HUES64 (cell line): ENCODE measurements at regions not wholly inside any gene's neighbourhood (a gene's known extent, or its start where the extent isn't known, plus 50 kb on each side); places are given as distances from the start of the nearest gene placed in this dataset.

ENCODE experiments used
- H3K27ac ChIP-seq: 2 replicates; pipeline ENCODE4 v1.7.0; 2013; ENCODE audit warnings: low read depth, low read length, inconsistent platforms
- H3K27me3 ChIP-seq: 2 replicates; pipeline ENCODE4 v1.6.1; 2013; ENCODE audit warnings: mild to moderate bottlenecking, low read length; ENCODE audit not compliant: insufficient read depth
- H3K36me3 ChIP-seq: 2 replicates; pipeline ENCODE4 v1.6.1; 2013; ENCODE audit warnings: mild to moderate bottlenecking, low read length; ENCODE audit not compliant: insufficient read depth
- H3K4me1 ChIP-seq: 2 replicates; pipeline ENCODE4 v1.6.1; 2013; ENCODE audit warnings: mild to moderate bottlenecking, low read length, moderate library complexity; ENCODE audit not compliant: insufficient read depth
- H3K4me3 ChIP-seq: 2 replicates; pipeline ENCODE4 v1.5.1; 2013; ENCODE audit warnings: mild to moderate bottlenecking, low read length, moderate library complexity
- H3K9ac ChIP-seq: 2 replicates; pipeline ENCODE4 v1.6.1; 2013; ENCODE audit warnings: mild to moderate bottlenecking, low read depth, low read length
- H3K9me3 ChIP-seq: 2 replicates; pipeline ENCODE4 v1.6.1; 2013; ENCODE audit warnings: low read depth, low read length; ENCODE audit not compliant: insufficient read depth
- WGBS: fragments of 150-250, 120-280 bp; methylation state at CpG from one replicate; pipeline ENCODE4 v1.1.7; 2013; ENCODE audit warnings: missing lambda C conversion rate; 5-methylcytosine and 5-hydroxymethylcytosine counted together

- H3K9me3 ChIP-seq, result no peaks in the 10 kb centered on the region
- no peak overlapping the region for H3K9ac ChIP-seq
- no peaks in the 10 kb centered on the region for H3K27me3 ChIP-seq
- no peak overlapping the region for H3K27ac ChIP-seq
- H3K4me3 ChIP-seq, result no peak overlapping the region
- H3K36me3 ChIP-seq, result no peaks in the 10 kb centered on the region
- 94% methylated on average over 1 of the region's 1 CpG for WGBS
- no peaks in the 10 kb centered on the region for H3K4me1 ChIP-seq
These were observed 643.2 kb upstream of the NOX3 start for GRCh38 chr6:156098839-156099238.

DNA sequence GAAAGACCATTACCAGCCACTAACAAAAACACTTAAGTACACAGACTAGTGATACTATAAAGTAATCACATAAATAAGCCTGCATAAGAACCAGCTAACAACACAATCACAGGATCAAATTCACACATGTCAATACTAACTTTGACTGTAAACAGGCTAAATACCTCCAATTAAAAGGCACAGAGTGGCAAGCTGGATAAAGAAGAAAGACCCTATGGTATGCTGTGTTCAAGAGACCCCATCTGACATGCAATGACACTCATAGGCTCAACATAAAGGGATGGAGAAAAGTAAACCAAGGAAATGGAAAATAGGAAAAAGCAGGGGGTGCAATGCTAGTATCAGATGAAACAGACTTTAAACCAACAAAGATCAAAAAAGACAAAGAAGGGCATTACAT lies 631.8 kb upstream of the NOX3 start:
- H3K9ac ChIP-seq, result no peak overlapping the region
- no peak overlapping the region for H3K27ac ChIP-seq
- no peaks in the 10 kb centered on the region for H3K27me3 ChIP-seq
- no peaks in the 10 kb centered on the region for H3K4me1 ChIP-seq
- no peaks in the 10 kb centered on the region for H3K36me3 ChIP-seq
- peaks cover 37% of the 10 kb centered on the region for H3K9me3 ChIP-seq
- H3K4me3 ChIP-seq, result no peak overlapping the region

DNA sequence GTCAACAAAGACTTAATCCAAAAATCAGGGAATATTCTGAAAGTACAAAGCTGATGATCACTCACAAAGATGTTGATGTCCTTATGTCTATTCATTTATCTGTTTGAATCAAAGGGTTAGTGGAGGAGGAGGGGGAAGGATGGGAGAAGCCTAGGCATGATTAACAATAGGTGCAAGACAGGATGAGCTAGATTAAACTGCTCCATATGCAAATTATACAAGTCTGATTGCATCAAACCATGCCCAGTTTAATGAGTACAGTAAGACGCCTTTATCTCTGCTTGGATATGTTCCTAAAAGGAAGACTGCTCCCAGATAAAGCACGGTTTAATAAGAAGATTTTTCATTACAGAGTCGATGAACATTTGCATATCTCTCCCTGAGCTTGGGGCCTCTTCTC lies 626.4 kb upstream of the NOX3 start:
- H3K4me1 ChIP-seq, result no peaks in the 10 kb centered on the region
- no peak overlapping the region for H3K9ac ChIP-seq
- H3K36me3 ChIP-seq, result no peaks in the 10 kb centered on the region
- H3K9me3 ChIP-seq, result peaks cover 24% of the 10 kb centered on the region
- no peaks in the 10 kb centered on the region for H3K27me3 ChIP-seq
- no peak overlapping the region for H3K27ac ChIP-seq
- 95% methylated on average over 3 of the region's 3 CpGs for WGBS
- no peak overlapping the region for H3K4me3 ChIP-seq

DNA sequence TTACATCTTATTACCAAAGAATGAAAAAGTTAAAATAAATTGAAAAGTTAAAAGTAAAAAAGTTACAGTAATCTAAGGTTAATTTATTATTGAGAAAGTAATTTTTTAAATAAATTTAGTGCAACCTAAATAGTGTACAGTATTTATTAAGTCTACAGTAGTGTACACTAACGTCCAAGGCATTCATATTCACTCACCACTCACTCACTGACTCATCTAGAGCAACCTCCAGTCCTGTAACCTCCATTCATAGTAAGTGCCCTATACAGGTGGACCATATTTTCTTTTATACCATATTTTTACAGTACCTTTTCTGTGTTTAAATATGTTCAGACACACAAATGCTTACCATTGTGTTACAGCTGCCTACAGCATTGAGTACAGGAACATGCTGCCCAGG lies 624.7 kb upstream of the NOX3 start:
- H3K9ac ChIP-seq, result no peak overlapping the region
- no peaks in the 10 kb centered on the region for H3K4me1 ChIP-seq
- no peaks in the 10 kb centered on the region for H3K36me3 ChIP-seq
- H3K4me3 ChIP-seq, result no peak overlapping the region
- peaks cover 14% of the 10 kb centered on the region; the same call in 1 of the 2 replicates for H3K9me3 ChIP-seq
- H3K27me3 ChIP-seq, result no peaks in the 10 kb centered on the region
- 91% methylated on average over 1 of the region's 1 CpG for WGBS
- H3K27ac ChIP-seq, result no peak overlapping the region

DNA sequence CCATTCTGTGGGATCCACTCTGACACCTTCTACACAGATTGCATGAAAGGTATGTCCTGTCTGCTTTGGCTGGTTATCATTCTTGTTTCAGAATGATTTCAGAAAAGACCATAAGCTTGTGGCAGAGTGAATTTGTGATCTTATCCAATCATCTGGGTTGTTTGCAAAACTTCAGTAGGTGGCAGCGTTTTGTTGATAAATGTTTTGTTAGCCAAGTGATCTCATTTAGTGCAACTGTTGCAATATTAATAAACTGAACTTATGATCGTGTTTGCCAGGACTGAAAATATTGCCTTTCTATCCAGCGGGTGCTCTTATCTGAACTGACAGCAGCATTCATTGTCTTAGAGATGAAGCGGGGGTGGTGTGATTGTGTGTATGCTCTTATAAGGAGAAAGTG lies 613.2 kb upstream of the NOX3 start:
- Histone ChIP-seq H3K4me3 (no peak overlapping the region), H3K9ac (no peak overlapping the region), H3K36me3 (no peaks in the 10 kb centered on the region), H3K27ac (no peak overlapping the region), H3K4me1 (no peaks in the 10 kb centered on the region), H3K27me3 (no peaks in the 10 kb centered on the region), H3K9me3 (no peaks in the 10 kb centered on the region)
- 93% methylated on average over 4 of the region's 4 CpGs for WGBS

DNA sequence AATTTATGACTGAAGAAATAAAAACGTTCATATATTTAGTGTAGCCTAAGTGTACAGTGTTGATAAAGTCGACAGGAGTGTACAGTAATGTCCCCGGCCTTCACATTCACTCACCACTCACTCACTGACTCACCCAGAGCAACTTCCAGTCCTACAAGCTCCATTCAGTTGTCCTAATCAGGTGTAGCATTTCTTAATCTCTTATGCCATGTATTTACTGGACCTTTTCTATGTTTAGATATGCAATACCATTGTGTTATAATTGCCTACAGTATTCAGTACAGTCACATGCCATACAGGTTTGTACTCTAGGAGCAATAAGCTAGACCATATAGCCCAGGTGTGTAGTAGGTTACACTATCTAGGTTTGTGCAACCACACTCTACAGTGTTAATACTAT lies 610.2 kb upstream of the NOX3 start:
- WGBS, result 81% methylated on average over 3 of the region's 3 CpGs
- no peaks in the 10 kb centered on the region for H3K36me3 ChIP-seq
- no peak overlapping the region for H3K9ac ChIP-seq
- H3K27ac ChIP-seq, result no peak overlapping the region
- H3K4me3 ChIP-seq, result no peak overlapping the region
- H3K4me1 ChIP-seq, result no peaks in the 10 kb centered on the region
- no peaks in the 10 kb centered on the region for H3K27me3 ChIP-seq
- H3K9me3 ChIP-seq, result no peaks in the 10 kb centered on the region

- Histone ChIP-seq H3K9me3 (no peaks in the 10 kb centered on the region), H3K4me1 (no peaks in the 10 kb centered on the region), H3K4me3 (no peak overlapping the region), H3K36me3 (no peaks in the 10 kb centered on the region), H3K9ac (no peak overlapping the region), H3K27me3 (no peaks in the 10 kb centered on the region), H3K27ac (no peak overlapping the region)
- WGBS, result 88% methylated on average over 2 of the region's 2 CpGs
These were observed 606.5 kb upstream of the NOX3 start for GRCh38 chr6:156062091-156062563.

- no peaks in the 10 kb centered on the region for H3K36me3 ChIP-seq
- no peaks in the 10 kb centered on the region for H3K27me3 ChIP-seq
- peaks cover under 1% of the 10 kb centered on the region; the same call in 1 of the 2 replicates for H3K9me3 ChIP-seq
- H3K27ac ChIP-seq, result no peak overlapping the region
- no peak overlapping the region for H3K9ac ChIP-seq
- WGBS, result 90% methylated on average over 6 of the region's 6 CpGs
- H3K4me3 ChIP-seq, result no peak overlapping the region
- H3K4me1 ChIP-seq, result no peaks in the 10 kb centered on the region
These were observed 605.8 kb upstream of the NOX3 start for GRCh38 chr6:156061465-156061864.

- Histone ChIP-seq H3K27me3 (no peaks in the 10 kb centered on the region), H3K4me1 (no peaks in the 10 kb centered on the region), H3K27ac (no peak overlapping the region), H3K4me3 (no peak overlapping the region), H3K36me3 (no peaks in the 10 kb centered on the region), H3K9me3 (peaks cover 8% of the 10 kb centered on the region; the same call in 1 of the 2 replicates), H3K9ac (no peak overlapping the region)
- WGBS, result 94% methylated on average over 4 of the region's 4 CpGs
These were observed 604.4 kb upstream of the NOX3 start for GRCh38 chr6:156060013-156060412.

GRCh38 chr6:156058356-156058755 lies 602.7 kb upstream of the NOX3 start:
- Histone ChIP-seq H3K9ac (no peak overlapping the region), H3K27ac (no peak overlapping the region), H3K36me3 (no peaks in the 10 kb centered on the region), H3K4me3 (no peak overlapping the region), H3K27me3 (no peaks in the 10 kb centered on the region), H3K9me3 (peaks cover 8% of the 10 kb centered on the region; the same call in 1 of the 2 replicates), H3K4me1 (no peaks in the 10 kb centered on the region)
- WGBS, result 88% methylated on average over 2 of the region's 2 CpGs

- H3K27ac ChIP-seq, result no peak overlapping the region
- no peaks in the 10 kb centered on the region for H3K27me3 ChIP-seq
- peaks cover 8% of the 10 kb centered on the region; the same call in 1 of the 2 replicates for H3K9me3 ChIP-seq
- H3K36me3 ChIP-seq, result no peaks in the 10 kb centered on the region
- H3K9ac ChIP-seq, result no peak overlapping the region
- WGBS, result 86% methylated on average over 5 of the region's 5 CpGs
- no peaks in the 10 kb centered on the region for H3K4me1 ChIP-seq
- no peak overlapping the region for H3K4me3 ChIP-seq
These were observed 602.2 kb upstream of the NOX3 start for GRCh38 chr6:156057869-156058268.

DNA sequence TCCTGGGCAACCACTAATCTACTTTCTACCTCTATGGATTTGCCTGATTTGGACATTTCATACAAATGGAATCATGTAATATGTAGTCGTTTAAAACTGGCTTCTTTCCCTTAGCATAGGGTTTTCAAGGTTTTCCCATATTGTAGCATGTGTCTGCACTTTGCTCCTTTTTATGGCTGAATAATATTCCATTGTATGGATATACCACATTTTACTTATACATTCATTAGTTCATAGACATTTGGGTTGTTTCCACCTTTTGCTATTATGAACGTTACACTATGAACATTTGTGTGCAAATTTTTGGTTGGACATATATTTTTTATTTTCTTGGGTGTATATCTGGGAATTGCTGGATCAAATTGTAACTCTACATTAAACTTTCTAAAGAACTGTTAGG lies 600.4 kb upstream of the NOX3 start:
- Histone ChIP-seq H3K9ac (no peak overlapping the region), H3K27me3 (no peaks in the 10 kb centered on the region), H3K4me1 (no peaks in the 10 kb centered on the region), H3K4me3 (no peak overlapping the region), H3K27ac (no peak overlapping the region), H3K9me3 (peaks cover 8% of the 10 kb centered on the region; the same call in 1 of the 2 replicates), H3K36me3 (no peaks in the 10 kb centered on the region)
- 100% methylated on average over 2 of the region's 2 CpGs for WGBS
